HepG2 (cell line): ENCODE measurements at regions not wholly inside any gene's neighbourhood (a gene's known extent, or its start where the extent isn't known, plus 50 kb on each side); places are given as distances from the start of the nearest gene placed in this dataset.

Experiments
- ATAC-seq: fragments of 200-7000 bp; cut with Tn5 transposase; 3 replicates; pipeline ENCODE4 v1.9.1; 2020; ENCODE audit warnings: mild to moderate bottlenecking, moderate library complexity
- BruUV-seq: library from RNA; stranded (reverse); fragments of 400-500 nt; replicated peaks from 2 replicates; lab custom pipeline; 2021; lab: Mats Ljungman, UMichigan
- CTCF ChIA-PET: fragments of 300-600 bp; formaldehyde crosslinking; extraction: SDS; loops from one replicate; lab custom pipeline; 2021; ENCODE audit warnings: low total read pairs, inconsistent platforms, low intra/inter-chr PET ratio; lab: Yijun Ruan, JAX
- POLR2A ChIA-PET: fragments of 350-600 bp; sonication (Branson Sonifier 250); formaldehyde crosslinking; loops from one replicate; lab custom pipeline; 2020; ENCODE audit warnings: antibody characterized with exemption, inconsistent platforms; lab: Yijun Ruan, JAX
- DNase-seq: peaks from one replicate; pipeline ENCODE4 v3.0.0-alpha.2; 2015; ENCODE audit warnings: low spot score
- FAIRE-seq: peaks from 3 replicates; lab custom pipeline; 2011; peaks lifted over from hg19 to GRCh38; lab: Jason Lieb, UNC
- H2AFZ ChIP-seq: one replicate; pipeline ENCODE4 v1.6.1; 2011; ENCODE audit warnings: low read length, inconsistent platforms
- H3K27ac ChIP-seq: fragments of 300-600 bp; 3 replicates; pipeline ENCODE4 v1.8.0; 2011; ENCODE audit warnings: mixed run types, mild to moderate bottlenecking, mixed read lengths, low read length, inconsistent platforms; ENCODE audit not compliant: insufficient read depth; ENCODE audit errors: extremely low read length
- H3K27me3 ChIP-seq, 2 experiments: fragments of 200-600 bp in 1 of 2; 2 replicates in 1 of 2; 3 replicates in 1 of 2; pipeline versions ENCODE4 v1.6.0 to v1.8.0; 2011; ENCODE audit warnings: low read length in 2 of 2, mild to moderate bottlenecking in 2 of 2, moderate library complexity in 2 of 2, inconsistent platforms in 1 of 2; ENCODE audit not compliant: insufficient read depth in 2 of 2, control insufficient read depth in 1 of 2
- H3K36me3 ChIP-seq, 2 experiments: fragments of 200-600 bp in 1 of 2; replicated peaks in 1 of 2; 2 replicates in 1 of 2; 3 replicates in 1 of 2; pipeline versions ENCODE4 v1.5.1 to v1.8.0; 2011; ENCODE audit warnings: low read length in 2 of 2, inconsistent platforms in 1 of 2; ENCODE audit not compliant: insufficient read depth in 2 of 2, control insufficient read depth in 1 of 2
- H3K4me1 ChIP-seq: 2 replicates; pipeline ENCODE4 v1.5.1; 2012; ENCODE audit warnings: low read length, inconsistent platforms; ENCODE audit not compliant: insufficient read depth
- H3K4me2 ChIP-seq: 2 replicates; pipeline ENCODE4 v1.6.0; 2011; ENCODE audit warnings: low read depth, low read length, inconsistent platforms
- H3K4me3 ChIP-seq, 3 experiments: fragments of 200-600 bp in 1 of 3; sonication (generic), shearing (Covaris generic) in 1 of 3; replicated peaks in 1 of 3; 2 replicates each; pipeline ENCODE4 v1.5.1; 2011 to 2016; ENCODE audit warnings: low read length in 3 of 3, inconsistent platforms in 2 of 3, low read depth in 2 of 3, mild to moderate bottlenecking in 2 of 3, control low read depth in 1 of 3, mixed read lengths in 1 of 3; ENCODE audit not compliant: insufficient read depth in 1 of 3
- H3K79me2 ChIP-seq: one replicate; pipeline ENCODE4 v1.6.1; 2011; ENCODE audit warnings: low read length, inconsistent platforms; ENCODE audit not compliant: insufficient read depth
- H3K9ac ChIP-seq: 2 replicates; pipeline ENCODE4 v1.6.0; 2011; ENCODE audit warnings: mild to moderate bottlenecking, low read depth, low read length, inconsistent platforms; ENCODE audit not compliant: insufficient read depth
- H3K9me3 ChIP-seq: 2 replicates; pipeline ENCODE4 v1.5.1; 2012; ENCODE audit warnings: mild to moderate bottlenecking, low read length
- H4K20me1 ChIP-seq: 2 replicates; pipeline ENCODE4 v1.6.0; 2011; ENCODE audit warnings: inconsistent platforms, mild to moderate bottlenecking, low read length, moderate library complexity; ENCODE audit not compliant: insufficient read depth
- FOXC1 ChIP-seq: sonication (generic); formaldehyde crosslinking; IDR thresholded peaks from 2 replicates; pipeline ENCODE4 v1.8.0; 2022; ENCODE audit warnings: mild to moderate bottlenecking, missing genetic modification reagents, borderline replicate concordance
- MAZ ChIP-seq, 2 experiments: sonication (generic) in 1 of 2; formaldehyde crosslinking in 1 of 2; IDR thresholded peaks; 2 replicates each; pipeline versions ENCODE4 v1.5.0 to v1.6.1; 2012 to 2020; ENCODE audit warnings: low read depth in 2 of 2, mild to moderate bottlenecking in 2 of 2, borderline replicate concordance in 1 of 2, improper control_type of control experiment in 1 of 2, low read length in 1 of 2, missing genetic modification reagents in 1 of 2, moderate library complexity in 1 of 2
- MLXIP ChIP-seq: sonication (generic); formaldehyde crosslinking; IDR thresholded peaks from 2 replicates; pipeline ENCODE4 v1.9.0; 2021; ENCODE audit warnings: missing genetic modification reagents, borderline replicate concordance
- MYC ChIP-seq: sonication (generic); formaldehyde crosslinking; IDR thresholded peaks from 2 replicates; pipeline ENCODE4 v1.9.0; 2021; ENCODE audit warnings: missing genetic modification reagents, borderline replicate concordance
- PRDM10 ChIP-seq: sonication (generic); formaldehyde crosslinking; IDR thresholded peaks from 2 replicates; pipeline ENCODE4 v1.4.0; 2020; ENCODE audit warnings: low read depth, missing genetic modification reagents
- RBM22 ChIP-seq: fragments of 200-400 bp; formaldehyde crosslinking; optimal IDR thresholded peaks from 2 replicates; pipeline ENCODE3; 2017; ENCODE audit warnings: mild to moderate bottlenecking, low read length, moderate library complexity
- RFXANK ChIP-seq: IDR thresholded peaks from 2 replicates; pipeline ENCODE4 v1.6.1; 2016
- SOX13 ChIP-seq, 3 experiments: fragments of 450-650 bp in 1 of 3; sonication (generic) in 1 of 3; formaldehyde crosslinking in 1 of 3; IDR thresholded peaks in 2 of 3; conservative IDR thresholded peaks in 1 of 3; 2 replicates each; pipeline versions ENCODE4 v1.5.0 to v1.6.1; 2016 to 2020; ENCODE audit warnings: antibody characterized with exemption in 1 of 3, mild to moderate bottlenecking in 1 of 3, missing compliant biosample characterization in 1 of 3, missing genetic modification reagents in 1 of 3, moderate library complexity in 1 of 3
- SYNCRIP ChIP-seq: fragments of 200-400 bp; formaldehyde crosslinking; IDR thresholded peaks from 2 replicates; pipeline ENCODE4 v1.6.1; 2018; ENCODE audit warnings: mild to moderate bottlenecking, low read depth, low read length; ENCODE audit not compliant: insufficient read depth
- XBP1 ChIP-seq: sonication (generic); formaldehyde crosslinking; IDR thresholded peaks from 2 replicates; pipeline ENCODE4 v1.5.0; 2020; ENCODE audit warnings: missing genetic modification reagents
- ZNF282 ChIP-seq: fragments of 450-650 bp; IDR thresholded peaks from 2 replicates; pipeline ENCODE4 v1.6.1; 2018; ENCODE audit not compliant: partially characterized antibody
- ZNF367 ChIP-seq: sonication (generic); formaldehyde crosslinking; IDR thresholded peaks from 2 replicates; pipeline ENCODE4 v1.4.0; 2020; ENCODE audit warnings: missing genetic modification reagents, borderline replicate concordance
- ZNF607 ChIP-seq: sonication (generic); formaldehyde crosslinking; IDR thresholded peaks from 2 replicates; pipeline ENCODE4 v1.5.1; 2020; ENCODE audit warnings: missing genetic modification reagents, mild to moderate bottlenecking, borderline replicate concordance
- WGBS: methylation state at CpG from one replicate; pipeline ENCODE4 v1.1.6; 2017; ENCODE audit warnings: low lambda C conversion rate; 5-methylcytosine and 5-hydroxymethylcytosine counted together
- in situ Hi-C: cut with HindIII; loops from 2 replicates; pipeline ENCODE4 v1.10.0; 2017; ENCODE audit warnings: low pct_unique_long_range_greater_than_20kb; ENCODE audit not compliant: extremely low pct_ligation_motif_present
- intact Hi-C: fragments of 100-400 bp; cut with micrococcal nuclease; formaldehyde crosslinking; loops from one replicate; pipeline ENCODE4 v1.10.0; 2022; ENCODE audit not compliant: unreplicated experiment
- TF ChIP-seq, protein P1 (sequence below): sonication (generic); formaldehyde crosslinking; conservative IDR thresholded peaks from 2 replicates; pipeline ENCODE4 v1.4.0; 2020; ENCODE audit warnings: missing genetic modification reagents

DNA sequence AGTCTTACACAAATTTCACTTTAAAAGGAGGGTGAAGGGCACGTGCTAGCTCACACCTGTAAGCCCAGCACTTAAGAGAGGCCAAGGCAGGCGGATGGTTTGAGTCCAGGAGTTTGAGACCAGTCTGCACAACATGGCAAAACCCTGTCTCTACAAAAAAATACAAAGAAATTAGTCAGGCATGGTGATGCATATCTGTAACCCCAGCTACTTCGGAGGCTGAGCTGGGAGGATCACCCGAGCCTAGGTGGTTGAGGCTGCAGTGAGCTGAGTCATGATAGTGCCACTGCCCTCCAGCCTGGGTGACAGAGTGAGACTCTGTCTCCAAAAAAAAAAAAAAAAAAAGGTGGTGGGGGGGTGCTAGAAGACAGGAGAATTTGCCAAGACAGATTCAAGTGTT lies 237.3 kb upstream of the KLF14 start (continued):
- TF ChIP-seq, protein P1, sequence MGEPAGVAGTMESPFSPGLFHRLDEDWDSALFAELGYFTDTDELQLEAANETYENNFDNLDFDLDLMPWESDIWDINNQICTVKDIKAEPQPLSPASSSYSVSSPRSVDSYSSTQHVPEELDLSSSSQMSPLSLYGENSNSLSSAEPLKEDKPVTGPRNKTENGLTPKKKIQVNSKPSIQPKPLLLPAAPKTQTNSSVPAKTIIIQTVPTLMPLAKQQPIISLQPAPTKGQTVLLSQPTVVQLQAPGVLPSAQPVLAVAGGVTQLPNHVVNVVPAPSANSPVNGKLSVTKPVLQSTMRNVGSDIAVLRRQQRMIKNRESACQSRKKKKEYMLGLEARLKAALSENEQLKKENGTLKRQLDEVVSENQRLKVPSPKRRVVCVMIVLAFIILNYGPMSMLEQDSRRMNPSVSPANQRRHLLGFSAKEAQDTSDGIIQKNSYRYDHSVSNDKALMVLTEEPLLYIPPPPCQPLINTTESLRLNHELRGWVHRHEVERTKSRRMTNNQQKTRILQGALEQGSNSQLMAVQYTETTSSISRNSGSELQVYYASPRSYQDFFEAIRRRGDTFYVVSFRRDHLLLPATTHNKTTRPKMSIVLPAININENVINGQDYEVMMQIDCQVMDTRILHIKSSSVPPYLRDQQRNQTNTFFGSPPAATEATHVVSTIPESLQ (CRISPR knock-in tag), result no peak

DNA sequence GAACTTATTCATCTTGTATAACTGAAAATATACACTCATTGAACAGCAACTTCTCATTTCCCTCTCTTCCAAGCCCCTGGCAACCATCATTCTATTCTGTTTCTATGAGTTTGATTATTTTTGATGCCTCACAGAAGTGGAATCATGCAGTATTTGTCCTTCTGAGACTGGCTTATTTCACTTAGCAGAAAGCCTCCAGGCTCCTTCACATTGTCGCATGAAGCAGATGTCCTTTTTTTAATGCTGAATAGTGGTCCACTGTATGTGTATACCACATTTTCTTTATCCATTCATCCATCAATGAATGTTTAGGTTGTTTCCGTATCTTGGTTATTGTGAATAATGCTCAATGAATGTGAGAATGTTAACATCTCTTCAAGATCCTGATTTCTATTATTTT lies 238.2 kb upstream of the KLF14 start:
- POLR2A ChIA-PET, result no interaction called here
- FAIRE-seq, result no peak
- Histone ChIP-seq H3K4me1 (peaks cover 5% of the 10 kb centered on the region; the same call in 1 of the 2 replicates), H3K79me2 (no peaks in the 10 kb centered on the region), H3K4me3 (no peak overlapping the region), H4K20me1 (0 out of 2 replicates have a peak, but pooled peaks cover 3% of the 10 kb centered on the region), H3K4me2 (no peak overlapping the region), H3K36me3 (peaks cover 7 to 9% of the 10 kb centered on the region in 2 experiments; a peak in 4 of 5 replicates), H2AFZ (no peak overlapping the region), H3K9ac (no peak overlapping the region), H3K27ac (no peak overlapping the region), H3K27me3 (no peaks in the 10 kb centered on the region), H3K9me3 (peaks cover 11% of the 10 kb centered on the region)
- in situ Hi-C loops (no loop called here), intact Hi-C loops (no loop called here)
- BruUV-seq, result no TSS peak
- DNase-seq, result no peak
- 96% methylated on average over 2 of the region's 2 CpGs for WGBS
- CTCF ChIA-PET, result no interaction called here
- no peak for ATAC-seq
- TF ChIP-seq SOX13 (IDR thresholded peaks at IDR 0.05) (no peak), SOX13 (CRISPR knock-in tag; conservative IDR thresholded peaks at IDR 0.05 in 1 of 2, IDR thresholded peaks at IDR 0.05 in 1 of 2) (no peak), ZNF282 (no peak), RFXANK (CRISPR knock-in tag) (no peak), FOXC1 (CRISPR knock-in tag) (no peak), PRDM10 (CRISPR knock-in tag) (no peak), MLXIP (CRISPR knock-in tag) (no peak), XBP1 (CRISPR knock-in tag) (no peak), RBM22 (no peak), MYC (CRISPR knock-in tag) (no peak), MAZ (IDR thresholded peaks at IDR 0.05; ENCODE audit: borderline replicate concordance, low read depth, low read length) (no peak), MAZ (CRISPR knock-in tag; IDR thresholded peaks at IDR 0.05; ENCODE audit: low read depth) (no peak), SYNCRIP (no peak), ZNF607 (CRISPR knock-in tag) (no peak), ZNF367 (CRISPR knock-in tag) (no peak)
